AG04449 (cell line): ENCODE measurements at regions not wholly inside any gene's neighbourhood (a gene's known extent, or its start where the extent isn't known, plus 50 kb on each side); places are given as distances from the start of the nearest gene placed in this dataset.

ENCODE experiments used
- CTCF ChIA-PET: fragments of 350-600 bp; formaldehyde crosslinking; extraction: SDS; loops from one replicate; lab custom pipeline; 2021; ENCODE audit warnings: antibody characterized with exemption; lab: Yijun Ruan, JAX
- POLR2A ChIA-PET: fragments of 400-600, 350-600 bp; formaldehyde crosslinking; extraction: SDS; loops from one replicate; lab custom pipeline; 2020; ENCODE audit warnings: antibody characterized with exemption, inconsistent platforms; lab: Yijun Ruan, JAX
- DNase-seq: peaks from one replicate; pipeline ENCODE4 v3.0.0-alpha.2; 2010; ENCODE audit warnings: low read depth, low spot score
- H3K4me3 ChIP-seq: 2 replicates; pipeline ENCODE4 v1.5.1; 2011; ENCODE audit warnings: low read depth, mild to moderate bottlenecking, control low read depth, low read length
- TF ChIP-seq, protein P1 (sequence below): IDR thresholded peaks from one replicate; pipeline ENCODE4 v1.5.1; 2011; ENCODE audit warnings: mild to moderate bottlenecking, moderate library complexity, low read length, control low read depth, inconsistent platforms; ENCODE audit not compliant: insufficient read depth; ENCODE audit errors: missing control alignments

DNA sequence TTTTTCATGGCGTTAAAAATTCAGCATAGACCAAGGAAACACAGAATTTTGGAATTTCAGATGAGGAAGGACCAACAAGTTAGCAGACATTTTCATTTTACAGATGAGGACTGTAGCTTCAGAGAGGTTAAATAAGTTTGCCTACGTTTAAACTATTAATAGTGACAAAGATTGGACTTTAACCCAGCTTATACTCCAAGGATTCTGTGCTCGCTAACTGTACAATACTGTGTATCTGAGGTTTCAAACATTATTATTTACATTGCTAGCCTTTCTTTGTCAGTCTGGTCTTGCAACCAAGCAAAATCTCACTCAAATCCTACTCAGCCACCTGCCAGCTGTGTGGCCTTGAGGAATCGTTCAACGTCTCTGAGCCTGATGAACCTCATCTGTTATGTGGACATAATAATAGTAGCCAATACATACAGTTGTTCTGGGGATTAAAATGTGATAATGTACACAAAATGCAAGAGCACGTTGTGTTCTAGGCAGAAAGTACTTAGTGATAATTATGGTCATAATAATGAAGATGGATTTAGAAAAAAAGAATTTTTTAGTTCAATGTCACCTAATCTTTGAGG, 462.4 kb upstream of the TRIB2 start:
- ChIA-PET CTCF (no interaction called here), POLR2A (no interaction called here)
- DNase-seq, result no peak
- no peak overlapping the region for H3K4me3 ChIP-seq
- TF ChIP-seq, protein P1, sequence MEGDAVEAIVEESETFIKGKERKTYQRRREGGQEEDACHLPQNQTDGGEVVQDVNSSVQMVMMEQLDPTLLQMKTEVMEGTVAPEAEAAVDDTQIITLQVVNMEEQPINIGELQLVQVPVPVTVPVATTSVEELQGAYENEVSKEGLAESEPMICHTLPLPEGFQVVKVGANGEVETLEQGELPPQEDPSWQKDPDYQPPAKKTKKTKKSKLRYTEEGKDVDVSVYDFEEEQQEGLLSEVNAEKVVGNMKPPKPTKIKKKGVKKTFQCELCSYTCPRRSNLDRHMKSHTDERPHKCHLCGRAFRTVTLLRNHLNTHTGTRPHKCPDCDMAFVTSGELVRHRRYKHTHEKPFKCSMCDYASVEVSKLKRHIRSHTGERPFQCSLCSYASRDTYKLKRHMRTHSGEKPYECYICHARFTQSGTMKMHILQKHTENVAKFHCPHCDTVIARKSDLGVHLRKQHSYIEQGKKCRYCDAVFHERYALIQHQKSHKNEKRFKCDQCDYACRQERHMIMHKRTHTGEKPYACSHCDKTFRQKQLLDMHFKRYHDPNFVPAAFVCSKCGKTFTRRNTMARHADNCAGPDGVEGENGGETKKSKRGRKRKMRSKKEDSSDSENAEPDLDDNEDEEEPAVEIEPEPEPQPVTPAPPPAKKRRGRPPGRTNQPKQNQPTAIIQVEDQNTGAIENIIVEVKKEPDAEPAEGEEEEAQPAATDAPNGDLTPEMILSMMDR, result no peak

DNA sequence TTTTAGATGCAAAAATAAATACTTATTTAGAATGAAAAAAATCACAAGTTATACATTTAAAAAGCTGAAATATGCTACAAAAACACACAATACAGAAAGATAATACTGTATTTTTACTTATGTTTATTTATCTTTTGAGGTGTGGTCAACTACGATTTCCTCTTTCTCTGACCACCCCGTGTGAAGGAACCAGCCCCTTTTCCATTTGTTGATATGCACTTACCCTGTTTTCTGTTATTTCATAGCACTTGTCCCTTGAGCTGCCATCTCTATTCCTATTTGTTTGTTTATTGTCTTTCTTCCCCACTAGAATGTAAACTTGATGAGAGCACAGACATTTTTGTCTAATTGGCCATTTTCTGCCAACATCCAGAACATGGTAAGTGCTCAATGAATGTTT, 460.5 kb upstream of the TRIB2 start:
- ChIA-PET POLR2A (no interaction called here), CTCF (interaction anchor here (1.2 kb wide), 1 partner anchor 9 kb away, joined by 3 read pairs; no protein-coding TSS in a partner anchor)

DNA sequence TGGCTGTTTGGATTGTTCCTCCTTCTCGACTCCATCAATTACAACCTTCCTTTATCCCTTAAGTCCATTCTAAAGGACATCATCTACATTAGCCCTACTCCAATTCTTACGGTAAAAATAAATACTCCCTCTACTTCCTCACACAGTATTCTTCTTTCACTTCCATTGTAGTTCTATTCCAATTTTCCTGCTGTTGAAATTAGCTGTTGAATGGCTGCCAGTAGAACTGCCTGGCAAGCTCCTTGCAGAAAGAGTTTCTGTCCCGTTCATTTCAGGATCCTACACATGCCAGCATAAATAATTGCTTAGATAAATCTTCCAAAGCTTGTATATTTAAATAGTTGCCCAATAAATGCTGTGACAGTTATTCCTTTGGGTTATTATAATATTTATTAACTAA, 459.3 kb upstream of the TRIB2 start:
- ChIA-PET POLR2A (interaction anchor here (0.6 kb wide), 1 partner anchor 58 kb away, joined by 4 read pairs; no protein-coding TSS in a partner anchor), CTCF (interaction anchor here (1.2 kb wide), 1 partner anchor 23 kb away, joined by 3 read pairs; no protein-coding TSS in a partner anchor)
- no peak overlapping the region for H3K4me3 ChIP-seq
- DNase-seq, result no peak
- TF ChIP-seq, protein P1, result no peak

More for the DNA sequence above, 460.5 kb upstream of the TRIB2 start:
- TF ChIP-seq, protein P1, result no peak
- no peak for DNase-seq
- H3K4me3 ChIP-seq, result no peak overlapping the region

DNA sequence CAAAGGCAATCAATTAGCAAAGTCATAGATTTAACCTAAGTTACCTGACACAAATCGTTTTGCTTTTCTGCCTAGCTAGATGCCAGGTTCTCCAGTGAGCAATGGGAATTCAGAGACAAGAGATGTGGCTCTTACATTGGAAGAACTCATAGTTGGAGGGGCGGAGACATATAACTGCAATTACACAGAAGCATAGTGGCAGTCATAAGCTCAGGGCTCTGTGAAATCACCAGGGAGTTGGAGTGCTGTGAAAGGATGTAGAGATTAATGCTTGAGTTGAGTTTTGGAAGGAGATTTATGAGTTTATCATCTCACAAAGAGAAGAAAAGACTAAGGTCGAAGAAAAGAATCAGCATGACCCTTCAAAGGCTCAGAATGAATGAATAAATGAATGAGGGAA, 457.2 kb upstream of the TRIB2 start:
- TF ChIP-seq, protein P1, result no peak
- ChIA-PET CTCF (no interaction called here), POLR2A (no interaction called here)
- DNase-seq, result no peak
- no peak overlapping the region for H3K4me3 ChIP-seq

DNA sequence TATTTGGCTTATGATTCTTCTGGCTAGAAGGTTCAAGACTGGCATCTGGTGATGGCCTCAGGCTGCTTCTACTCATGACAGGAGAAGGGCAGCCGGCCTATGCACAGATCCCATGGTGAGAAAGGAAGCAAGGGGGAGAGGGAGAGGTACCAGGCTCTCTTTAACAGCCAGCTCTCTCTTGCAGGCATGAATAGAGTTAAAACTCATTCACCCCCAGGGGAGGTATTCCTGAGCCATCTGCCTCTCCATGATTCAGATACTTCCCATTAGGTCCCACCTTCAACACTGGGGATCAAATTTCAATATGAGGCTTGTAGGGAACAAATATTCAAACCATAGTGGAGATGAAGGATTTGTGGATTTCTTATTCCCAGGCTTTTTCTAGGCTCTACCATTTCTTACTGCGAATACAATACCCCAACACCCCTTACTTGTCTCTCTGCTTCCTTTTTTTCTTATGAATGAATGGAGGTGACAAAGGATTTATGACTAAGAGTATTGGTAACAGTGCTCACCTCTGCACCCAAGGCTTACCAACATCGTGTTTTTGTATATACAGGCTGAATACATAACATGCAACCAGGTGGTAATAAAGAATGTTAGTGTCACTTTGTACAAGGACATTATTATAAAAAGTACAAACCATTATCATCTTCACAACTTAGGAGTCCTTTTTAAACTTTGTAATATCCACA, 454.6 kb upstream of the TRIB2 start:
- TF ChIP-seq, protein P1, result no peak
- ChIA-PET CTCF (interaction anchor here (0.8 kb wide), 1 partner anchor 93 kb away, joined by 3 read pairs; no protein-coding TSS in a partner anchor), POLR2A (no interaction called here)
- no peak overlapping the region for H3K4me3 ChIP-seq
- no peak for DNase-seq
